HEK293T (cell line): ENCODE measurements at regions not wholly inside any gene's neighbourhood (a gene's known extent, or its start where the extent isn't known, plus 50 kb on each side); places are given as distances from the start of the nearest gene placed in this dataset.
"Not testable (repeated sequence)": the region's sequence is repeated elsewhere in the genome, so short reads cannot be mapped to it uniquely, and the experiment has no call there.

Source experiments
- CTCF ChIA-PET: fragments of 350-600 bp; formaldehyde crosslinking; extraction: SDS; loops from one replicate; lab custom pipeline; 2021; ENCODE audit warnings: antibody characterized with exemption, inconsistent platforms; lab: Yijun Ruan, JAX
- POLR2A ChIA-PET: fragments of 350-600 bp; formaldehyde crosslinking; extraction: SDS; loops from one replicate; lab custom pipeline; 2020; ENCODE audit warnings: antibody characterized with exemption, inconsistent platforms; lab: Yijun Ruan, JAX
- DNase-seq: peaks from one replicate; pipeline ENCODE4 v3.0.0; 2012; ENCODE audit warnings: mixed read lengths; ENCODE audit errors: extremely low spot score
- ARNT ChIP-seq: fragments of 450-650 bp; IDR thresholded peaks from 2 replicates; pipeline ENCODE4 v1.6.1; 2017; ENCODE audit warnings: mild to moderate bottlenecking
- BHLHE40 ChIP-seq: fragments of 450-650 bp; IDR thresholded peaks from 2 replicates; pipeline ENCODE4 v1.6.1; 2016; ENCODE audit warnings: mild to moderate bottlenecking, moderate library complexity, borderline replicate concordance
- CTBP1 ChIP-seq: fragments of 450-650 bp; IDR thresholded peaks from 2 replicates; pipeline ENCODE4 v1.6.1; 2016; ENCODE audit warnings: borderline replicate concordance
- ELF4 ChIP-seq: fragments of 450-650 bp; IDR thresholded peaks from 2 replicates; pipeline ENCODE4 v1.6.1; 2017; ENCODE audit warnings: antibody characterized with exemption
- FOXA1 ChIP-seq: fragments of 450-650 bp; IDR thresholded peaks from 2 replicates; pipeline ENCODE4 v1.6.1; 2016; ENCODE audit warnings: mild to moderate bottlenecking
- FOXK2 ChIP-seq: fragments of 450-650 bp; IDR thresholded peaks from 2 replicates; pipeline ENCODE4 v1.6.1; 2016; ENCODE audit warnings: mild to moderate bottlenecking
- FOXM1 ChIP-seq: fragments of 450-650 bp; IDR thresholded peaks from 2 replicates; pipeline ENCODE4 v1.6.1; 2017; ENCODE audit warnings: mild to moderate bottlenecking, borderline replicate concordance
- HDGF ChIP-seq: fragments of 450-650 bp; IDR thresholded peaks from 2 replicates; pipeline ENCODE4 v1.6.1; 2017; ENCODE audit warnings: antibody characterized with exemption, borderline replicate concordance
- L3MBTL2 ChIP-seq: fragments of 450-650 bp; conservative IDR thresholded peaks from 2 replicates; pipeline ENCODE4 v1.6.1; 2016; ENCODE audit warnings: mild to moderate bottlenecking
- LEF1 ChIP-seq: fragments of 450-650 bp; IDR thresholded peaks from 2 replicates; pipeline ENCODE4 v1.6.1; 2017; ENCODE audit warnings: mild to moderate bottlenecking, borderline replicate concordance
- NFRKB ChIP-seq: fragments of 450-650 bp; IDR thresholded peaks from 2 replicates; pipeline ENCODE4 v1.6.1; 2016; ENCODE audit warnings: mild to moderate bottlenecking, moderate library complexity
- SP1 ChIP-seq: fragments of 450-650 bp; IDR thresholded peaks from 2 replicates; pipeline ENCODE4 v1.6.1; 2017
- SUZ12 ChIP-seq: fragments of 450-650 bp; IDR thresholded peaks from 2 replicates; pipeline ENCODE4 v1.6.1; 2016; ENCODE audit warnings: mild to moderate bottlenecking
- TARDBP ChIP-seq: fragments of 450-650 bp; IDR thresholded peaks from 2 replicates; pipeline ENCODE4 v1.6.1; 2016
- ZNF384 ChIP-seq: fragments of 450-650 bp; IDR thresholded peaks from 2 replicates; pipeline ENCODE4 v1.6.1; 2016
- TF ChIP-seq, protein P1 (sequence below): fragments of 450-650 bp; IDR thresholded peaks from 2 replicates; pipeline ENCODE4 v1.6.1; 2016

DNA sequence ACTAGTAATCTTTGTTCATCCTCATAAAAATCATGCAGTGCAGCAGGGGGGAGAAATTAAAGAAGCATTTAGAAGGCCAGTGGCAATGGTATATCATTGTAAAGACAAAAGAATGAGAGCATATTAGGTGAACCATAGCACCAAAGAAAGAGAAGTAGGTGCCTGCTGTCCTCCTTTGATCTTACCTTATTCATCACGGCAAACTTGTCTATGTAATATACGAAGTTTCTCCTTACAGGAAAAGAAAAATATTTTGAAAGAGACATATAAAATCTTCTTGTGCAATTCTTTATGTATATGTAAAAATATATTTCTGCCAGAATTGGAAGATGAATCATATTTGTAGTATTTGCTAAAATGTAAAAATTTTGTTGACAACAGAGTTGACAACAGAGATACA lies 411.3 kb upstream of the ARRDC3 start:
- ChIA-PET CTCF (no interaction called here), POLR2A (no interaction called here)
- TF ChIP-seq ARNT (no peak), BHLHE40 (no peak), NFRKB (no peak), SUZ12 (no peak), CTBP1 (no peak), HDGF (no peak), FOXK2 (no peak), TARDBP (no peak), FOXA1 (no peak), ELF4 (no peak)
- TF ChIP-seq, protein P1, sequence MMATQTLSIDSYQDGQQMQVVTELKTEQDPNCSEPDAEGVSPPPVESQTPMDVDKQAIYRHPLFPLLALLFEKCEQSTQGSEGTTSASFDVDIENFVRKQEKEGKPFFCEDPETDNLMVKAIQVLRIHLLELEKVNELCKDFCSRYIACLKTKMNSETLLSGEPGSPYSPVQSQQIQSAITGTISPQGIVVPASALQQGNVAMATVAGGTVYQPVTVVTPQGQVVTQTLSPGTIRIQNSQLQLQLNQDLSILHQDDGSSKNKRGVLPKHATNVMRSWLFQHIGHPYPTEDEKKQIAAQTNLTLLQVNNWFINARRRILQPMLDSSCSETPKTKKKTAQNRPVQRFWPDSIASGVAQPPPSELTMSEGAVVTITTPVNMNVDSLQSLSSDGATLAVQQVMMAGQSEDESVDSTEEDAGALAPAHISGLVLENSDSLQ: no peak; the same call in 1 of the 2 replicates

DNA sequence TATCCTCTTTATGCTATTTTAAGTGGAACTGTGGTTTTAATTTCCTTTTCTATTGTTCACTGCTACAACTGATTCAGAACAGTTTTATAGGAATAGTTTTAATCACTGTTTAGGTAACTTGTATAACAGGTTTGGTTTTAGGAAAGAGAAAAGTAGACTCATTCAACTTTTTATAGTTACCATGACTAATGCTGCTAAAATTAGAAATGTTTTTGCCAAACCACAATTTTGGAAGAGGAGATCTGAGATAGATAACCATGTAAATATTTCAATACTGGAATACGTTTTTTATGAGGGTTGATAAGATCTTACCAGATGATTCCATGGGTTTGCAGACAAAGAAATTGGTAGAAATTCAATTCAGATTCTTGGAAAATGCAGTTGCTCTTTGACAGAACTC lies 404.6 kb upstream of the ARRDC3 start:
- ChIA-PET POLR2A (no interaction called here), CTCF (no interaction called here)
- no peak for TF ChIP-seq TARDBP
- no peak for DNase-seq

More for the DNA sequence above, 411.3 kb upstream of the ARRDC3 start:
- no peak for DNase-seq

DNA sequence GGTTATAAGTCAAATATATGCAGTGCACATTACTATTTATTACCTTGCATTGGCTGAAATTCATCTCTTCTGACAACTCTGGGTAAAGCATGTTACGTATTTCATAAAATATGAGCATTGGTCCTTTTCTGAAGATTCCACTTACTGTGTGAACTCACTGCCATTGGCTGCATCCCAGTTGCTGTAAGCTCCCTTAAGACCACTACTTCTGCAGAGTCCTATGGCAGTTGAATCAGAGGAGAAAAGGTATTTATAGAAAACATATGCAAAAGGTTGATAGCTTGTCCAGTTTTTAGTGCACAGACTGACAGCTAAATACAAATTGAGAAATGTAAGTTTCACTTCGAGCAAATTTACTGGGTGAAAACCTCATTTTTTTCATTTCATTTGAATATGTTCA lies 394.6 kb upstream of the ARRDC3 start:
- DNase-seq: no peak
- TF ChIP-seq L3MBTL2 (no peak), SUZ12 (no peak), BHLHE40 (no peak), ZNF384 (no peak), HDGF (no peak), FOXA1 (no peak), FOXM1 (no peak), LEF1 (no peak), FOXK2 (no peak), SP1 (no peak), TARDBP (no peak), CTBP1 (no peak), ELF4 (no peak), NFRKB (no peak), ARNT (no peak)
- TF ChIP-seq, protein P1: no peak
- CTCF ChIA-PET: no interaction called here
- POLR2A ChIA-PET: no interaction called here

DNA sequence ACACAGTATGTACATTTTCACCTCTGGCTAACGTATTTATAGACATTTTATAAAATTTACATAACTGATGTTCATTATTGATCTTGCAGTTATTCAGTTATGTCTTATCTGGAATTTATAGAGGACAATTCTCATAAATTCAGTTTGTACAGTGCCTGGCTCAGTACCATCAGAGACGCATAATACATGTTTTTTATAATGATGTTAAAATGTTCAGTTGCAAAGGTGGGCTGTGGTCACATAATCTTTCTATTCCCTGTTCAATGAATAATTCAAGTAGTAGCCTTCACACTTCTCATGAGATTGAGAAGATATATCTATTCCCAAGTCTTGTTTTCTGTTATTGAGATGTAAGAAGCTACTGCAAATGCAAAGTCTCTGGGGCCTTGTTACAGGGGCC lies 393.1 kb upstream of the ARRDC3 start:
- POLR2A ChIA-PET: no interaction called here
- CTCF ChIA-PET: no interaction called here
- no peak for DNase-seq
- no peak for TF ChIP-seq TARDBP
- TF ChIP-seq CTBP1: no peak
- TF ChIP-seq FOXA1: no peak
- no peak for TF ChIP-seq LEF1
- no peak for TF ChIP-seq SUZ12
- TF ChIP-seq, protein P1: no peak
- no peak for TF ChIP-seq FOXK2
- TF ChIP-seq L3MBTL2: no peak
- no peak for TF ChIP-seq FOXM1
- no peak for TF ChIP-seq ARNT
- no peak for TF ChIP-seq HDGF
- no peak for TF ChIP-seq ELF4
- TF ChIP-seq NFRKB: no peak
- no peak for TF ChIP-seq BHLHE40
- no peak for TF ChIP-seq ZNF384
- no peak for TF ChIP-seq SP1

DNA sequence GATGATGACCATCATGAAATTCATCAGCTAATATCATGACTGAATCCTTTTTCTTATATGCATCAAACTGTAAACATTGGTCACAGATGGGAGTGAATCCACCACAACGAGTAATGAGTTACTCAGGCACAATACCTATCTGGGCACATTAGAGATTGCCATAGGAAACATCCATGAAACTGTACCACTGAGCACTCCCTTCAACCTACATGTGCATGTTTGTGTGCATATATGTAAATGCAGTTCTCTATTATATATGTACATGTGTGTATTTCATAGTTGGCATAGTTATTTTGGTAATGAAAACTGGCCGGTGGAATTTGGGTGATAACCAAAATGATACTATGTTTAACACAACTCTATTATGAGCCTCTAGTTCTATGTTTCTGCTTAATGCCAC lies 387.3 kb upstream of the ARRDC3 start:
- POLR2A ChIA-PET: no interaction called here
- TF ChIP-seq LEF1: no peak
- no peak for TF ChIP-seq SUZ12
- no peak for TF ChIP-seq SP1
- TF ChIP-seq, protein P1: no peak
- no peak for TF ChIP-seq ARNT
- no peak for TF ChIP-seq FOXM1
- no peak for TF ChIP-seq HDGF
- TF ChIP-seq ZNF384: no peak
- TF ChIP-seq NFRKB: no peak
- no peak for TF ChIP-seq L3MBTL2
- TF ChIP-seq ELF4: no peak
- no peak for TF ChIP-seq TARDBP
- no peak for TF ChIP-seq BHLHE40
- no peak for TF ChIP-seq FOXA1
- TF ChIP-seq FOXK2: no peak
- CTCF ChIA-PET: no interaction called here
- no peak for DNase-seq

DNA sequence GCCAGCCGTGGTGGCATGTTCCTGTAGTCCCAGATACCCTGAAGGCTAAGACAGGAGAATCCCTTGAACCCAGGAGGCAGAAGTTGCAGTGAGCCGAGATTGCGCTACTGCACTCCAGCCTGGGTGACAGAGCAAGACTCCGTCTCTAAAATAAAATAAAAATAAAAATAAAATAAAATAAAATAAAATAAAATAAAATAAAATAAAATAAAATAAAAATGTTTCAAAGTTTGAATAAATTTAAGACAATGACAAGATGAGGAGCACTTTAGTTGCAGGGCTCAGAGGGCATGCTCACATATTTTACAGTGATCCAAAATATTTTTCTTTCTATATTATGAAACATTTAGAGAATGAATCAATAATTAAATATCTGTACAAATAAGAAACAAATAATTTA lies 374.3 kb upstream of the ARRDC3 start:
- DNase-seq, CTCF ChIA-PET, POLR2A ChIA-PET: not testable (repeated sequence)

DNA sequence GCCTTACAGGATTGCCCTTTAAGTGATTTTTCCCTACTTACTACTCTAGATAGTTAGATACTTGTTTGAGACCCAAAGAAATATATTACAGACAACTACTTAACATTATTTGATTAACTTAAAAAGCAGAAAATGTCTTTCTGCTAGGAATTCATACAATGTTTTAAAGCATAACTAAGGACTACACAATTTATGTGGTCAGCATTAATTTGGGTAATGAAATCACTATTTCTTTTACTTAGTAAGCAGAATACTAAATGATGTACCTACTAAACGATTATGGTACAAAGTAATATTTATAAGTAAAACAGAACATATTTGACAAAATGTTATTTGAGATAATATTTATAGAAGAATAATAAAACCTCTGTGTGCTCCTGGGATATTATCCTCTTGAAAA lies 371.9 kb upstream of the ARRDC3 start:
- POLR2A ChIA-PET: no interaction called here
- CTCF ChIA-PET: no interaction called here
- TF ChIP-seq ELF4: no peak
- no peak for TF ChIP-seq FOXM1
- no peak for TF ChIP-seq HDGF
- TF ChIP-seq, protein P1: no peak
- TF ChIP-seq BHLHE40: no peak
- TF ChIP-seq ZNF384: no peak
- TF ChIP-seq TARDBP: no peak
- TF ChIP-seq CTBP1: no peak
- no peak for TF ChIP-seq SP1
- TF ChIP-seq FOXA1: no peak
- no peak for TF ChIP-seq ARNT
- no peak for TF ChIP-seq FOXK2
- no peak for TF ChIP-seq NFRKB
- no peak for TF ChIP-seq L3MBTL2
- no peak for TF ChIP-seq LEF1
- TF ChIP-seq SUZ12: no peak
- DNase-seq: no peak

DNA sequence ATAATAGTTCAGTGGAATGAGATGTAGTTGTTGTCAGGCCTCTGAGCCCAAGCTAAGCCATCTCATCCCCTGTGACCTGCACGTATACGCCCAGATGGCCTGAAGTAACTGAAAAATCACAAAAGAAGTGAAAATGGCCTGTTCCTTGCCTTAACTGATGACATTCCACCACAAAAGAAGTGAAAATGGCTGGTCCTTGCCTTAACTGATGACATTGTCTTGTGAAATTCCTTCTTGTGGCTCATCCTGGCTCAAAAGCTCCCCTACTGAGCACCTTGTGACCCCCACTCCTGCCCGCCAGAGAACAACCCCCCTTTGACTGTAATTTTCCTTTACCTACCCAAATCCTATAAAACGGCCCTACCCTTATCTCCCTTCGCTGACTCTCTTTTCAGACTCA lies 361.4 kb upstream of the ARRDC3 start:
- CTCF ChIA-PET, DNase-seq, POLR2A ChIA-PET: not testable (repeated sequence)
